CD4-positive, alpha-beta T cell treated with Interleukin-6 at 100 ng/mL for 8 hours (primary cell): ENCODE measurements at regions not wholly inside any gene's neighbourhood (a gene's known extent, or its start where the extent isn't known, plus 50 kb on each side); places are given as distances from the start of the nearest gene placed in this dataset.

ENCODE experiments used
- DNase-seq: peaks from one replicate; pipeline ENCODE4 v3.0.0-alpha.2; 2020; ENCODE audit warnings: mixed read lengths, low spot score

DNA sequence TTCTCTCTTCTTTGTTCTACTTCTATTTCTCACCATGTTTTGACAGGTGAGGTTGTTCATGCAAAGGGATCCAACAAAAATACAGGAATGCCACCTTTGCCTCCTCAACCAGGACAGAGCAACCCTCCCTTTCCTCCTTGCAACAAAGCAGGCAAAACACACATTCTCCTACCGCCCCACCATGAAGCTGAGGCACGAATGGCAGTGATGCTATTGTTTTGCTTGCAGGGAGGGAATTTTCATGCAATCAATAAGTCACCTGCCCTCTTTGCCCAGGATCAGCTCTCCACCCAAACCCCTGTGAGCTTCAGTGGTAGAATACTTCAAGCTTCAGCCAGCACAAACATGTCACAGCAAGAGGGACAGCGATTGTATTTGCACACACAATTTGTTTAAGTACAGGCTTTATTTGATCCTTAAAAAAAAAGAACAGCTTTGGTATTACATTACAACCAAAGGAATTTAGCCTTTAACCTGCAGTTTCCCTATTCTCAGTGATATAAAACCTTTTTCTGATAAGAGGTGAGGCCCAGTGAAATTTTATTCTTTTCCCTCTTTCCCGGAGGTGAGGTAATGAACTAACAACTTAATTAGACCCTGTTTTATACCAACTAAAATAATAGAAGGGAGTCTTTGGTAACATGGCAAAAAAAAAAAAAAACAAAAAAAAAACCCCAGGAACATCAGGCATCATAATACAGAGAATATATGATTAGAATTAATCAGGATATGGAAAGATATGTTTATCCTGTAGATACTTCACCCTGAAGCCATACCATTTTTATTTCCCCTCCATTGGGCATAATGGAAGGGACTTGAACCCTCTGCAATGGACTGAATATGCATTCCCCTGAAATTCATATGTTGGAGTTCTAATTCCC is 87.0 kb upstream of the EEA1 start:
- DNase-seq: no peak

DNA sequence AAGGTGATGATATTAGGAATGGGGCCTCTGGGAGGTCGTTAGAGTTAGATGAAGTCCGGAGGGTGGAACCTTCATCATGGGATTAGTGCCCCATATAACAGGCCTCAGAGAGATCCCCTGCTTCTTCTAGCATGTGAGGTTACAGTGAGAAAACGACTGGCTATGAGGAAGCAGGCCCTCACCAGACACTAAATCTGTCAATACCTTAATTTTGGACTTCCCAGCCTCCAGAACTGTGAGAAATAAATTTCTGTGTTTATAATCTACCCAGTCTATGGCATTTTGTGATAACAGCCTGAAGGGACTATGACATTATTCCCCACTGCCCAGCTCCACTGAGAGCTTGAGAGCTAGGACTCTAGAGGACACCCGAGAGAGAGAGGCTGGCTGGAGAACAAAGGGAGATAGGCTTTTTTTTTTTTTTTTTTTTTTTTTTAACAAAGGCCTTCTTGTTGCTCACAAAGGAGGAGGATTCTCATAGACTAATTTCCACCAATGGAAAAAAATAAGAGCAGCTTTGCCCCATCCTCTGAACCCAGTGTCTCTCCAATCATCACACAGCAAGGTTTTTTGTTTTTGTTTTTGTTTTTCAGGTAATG is 87.8 kb upstream of the EEA1 start:
- DNase-seq: no peak

DNA sequence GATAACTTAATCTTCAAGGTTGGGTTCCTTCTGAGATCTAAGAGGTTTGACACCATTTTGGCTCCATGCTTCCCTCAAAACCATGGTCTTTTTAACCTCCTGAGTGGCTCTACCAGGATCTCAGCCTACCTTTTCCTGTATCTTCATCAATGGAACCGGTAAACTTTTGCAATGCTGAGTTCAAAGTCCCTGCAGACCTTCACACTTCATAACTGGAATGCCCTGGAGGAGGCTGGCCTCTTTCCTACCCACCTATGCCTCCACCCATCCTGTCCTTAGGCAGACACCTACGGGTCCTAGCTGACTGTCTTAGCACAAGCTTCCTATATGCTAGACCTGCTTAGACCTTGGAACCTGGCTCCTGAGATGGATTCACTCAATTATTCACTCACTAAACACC is 89.5 kb upstream of the EEA1 start:
- DNase-seq: no peak

DNA sequence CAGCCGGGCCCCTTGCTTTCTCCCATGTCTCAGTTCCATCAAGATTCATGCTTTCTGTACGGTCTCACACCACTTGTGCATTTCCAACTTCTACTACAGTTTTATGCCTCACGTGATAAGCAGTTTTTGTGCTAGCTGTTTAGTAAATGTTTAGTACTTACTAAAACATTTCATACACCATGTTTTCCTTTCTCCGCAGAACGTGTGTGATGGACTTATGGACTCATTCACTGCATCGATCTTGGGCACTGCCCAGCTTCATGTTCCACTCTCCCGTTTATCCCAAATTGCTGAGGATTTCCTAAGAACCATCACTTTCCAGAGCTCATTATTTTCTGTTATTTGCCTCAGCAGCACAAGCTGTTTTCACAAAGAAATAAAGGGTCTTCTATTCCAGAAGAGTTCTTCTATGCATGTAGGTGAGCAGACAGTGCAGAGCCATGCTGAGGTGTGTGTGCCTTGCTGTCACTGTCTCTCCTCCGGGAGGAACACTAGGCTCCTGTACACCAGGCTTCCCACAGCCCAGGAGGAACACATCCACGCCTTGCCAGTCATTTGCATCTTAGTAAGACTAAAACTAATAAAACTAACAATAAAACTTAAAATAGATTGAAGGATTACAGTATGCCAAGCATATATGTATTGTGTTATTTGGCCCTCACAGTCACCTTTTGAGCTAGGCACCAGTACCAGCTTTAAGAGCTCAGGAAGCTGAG is 90.3 kb upstream of the EEA1 start:
- DNase-seq: no peak

DNA sequence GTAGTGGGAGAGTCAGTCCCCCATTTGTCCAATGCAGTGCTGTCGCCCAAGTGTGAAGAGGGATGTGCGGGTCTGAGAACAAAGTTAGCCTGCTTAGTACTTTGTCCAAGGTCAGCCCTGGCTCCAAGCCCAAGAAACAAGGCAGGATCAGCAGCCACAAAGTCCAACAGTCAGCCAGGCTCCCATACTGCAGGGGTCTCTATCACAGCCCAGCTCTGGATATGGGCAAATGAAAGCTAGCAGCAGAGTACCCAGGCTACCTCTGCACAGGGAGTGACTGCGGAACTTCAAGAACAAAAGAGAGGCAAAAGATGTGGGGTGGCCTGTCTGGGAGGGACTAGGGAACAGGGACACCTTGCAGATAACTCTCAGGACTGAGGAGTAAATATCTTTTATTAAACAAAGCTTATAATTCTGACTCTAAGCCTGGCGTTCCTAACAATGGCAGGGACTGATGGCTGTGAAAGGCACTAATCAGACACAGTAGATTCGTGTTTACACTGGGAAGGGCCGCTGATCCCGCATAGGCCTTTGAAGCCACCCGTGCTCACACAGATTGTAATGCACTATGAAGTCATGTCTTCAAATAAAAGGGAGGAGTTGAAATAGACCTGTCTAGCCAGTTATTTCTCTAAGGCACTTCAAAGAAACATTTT is 91.0 kb upstream of the EEA1 start:
- DNase-seq: no peak

DNA sequence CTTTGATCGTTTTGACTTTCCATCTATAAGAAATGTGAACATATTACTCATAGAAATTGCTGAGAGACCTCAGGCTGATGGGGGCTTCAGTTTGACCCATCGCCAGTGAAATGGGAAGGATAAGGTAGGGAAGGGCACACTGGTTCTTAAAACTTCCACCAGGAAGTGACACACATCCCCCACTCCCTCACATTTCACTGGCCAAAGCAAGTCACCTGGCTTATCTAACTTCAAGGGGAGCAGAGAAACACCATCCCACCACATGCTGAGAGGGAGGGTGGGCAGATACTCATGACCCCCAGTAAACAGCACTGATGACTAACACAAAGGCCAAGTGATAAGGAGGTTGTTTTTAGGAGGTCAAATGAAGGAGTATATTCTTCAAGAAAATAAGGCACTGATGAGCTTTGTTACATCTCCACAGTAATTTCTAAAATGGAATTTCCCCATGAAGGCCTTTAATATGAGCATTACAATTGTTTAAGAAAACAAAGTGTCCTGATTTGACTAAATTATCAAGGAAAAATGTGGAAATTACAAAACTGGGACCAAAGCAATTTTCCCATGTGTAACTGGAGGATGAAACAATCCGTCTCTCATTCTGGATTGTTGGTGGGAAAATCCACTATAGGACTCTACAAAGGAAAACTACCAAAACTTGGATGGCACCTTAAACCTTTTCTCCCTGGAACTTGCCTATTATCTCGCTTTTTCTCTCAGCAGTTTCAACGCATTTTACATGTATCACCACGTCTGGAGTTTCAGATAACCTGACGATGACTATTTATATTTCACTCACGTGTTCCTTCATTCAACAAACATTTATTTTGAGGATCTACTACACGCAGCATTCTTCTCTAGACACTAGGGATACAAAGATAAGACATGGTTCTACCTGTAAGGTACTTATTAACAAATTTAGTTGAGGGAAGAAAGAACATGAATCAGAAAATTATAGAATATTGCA is 91.8 kb upstream of the EEA1 start:
- DNase-seq: no peak

DNA sequence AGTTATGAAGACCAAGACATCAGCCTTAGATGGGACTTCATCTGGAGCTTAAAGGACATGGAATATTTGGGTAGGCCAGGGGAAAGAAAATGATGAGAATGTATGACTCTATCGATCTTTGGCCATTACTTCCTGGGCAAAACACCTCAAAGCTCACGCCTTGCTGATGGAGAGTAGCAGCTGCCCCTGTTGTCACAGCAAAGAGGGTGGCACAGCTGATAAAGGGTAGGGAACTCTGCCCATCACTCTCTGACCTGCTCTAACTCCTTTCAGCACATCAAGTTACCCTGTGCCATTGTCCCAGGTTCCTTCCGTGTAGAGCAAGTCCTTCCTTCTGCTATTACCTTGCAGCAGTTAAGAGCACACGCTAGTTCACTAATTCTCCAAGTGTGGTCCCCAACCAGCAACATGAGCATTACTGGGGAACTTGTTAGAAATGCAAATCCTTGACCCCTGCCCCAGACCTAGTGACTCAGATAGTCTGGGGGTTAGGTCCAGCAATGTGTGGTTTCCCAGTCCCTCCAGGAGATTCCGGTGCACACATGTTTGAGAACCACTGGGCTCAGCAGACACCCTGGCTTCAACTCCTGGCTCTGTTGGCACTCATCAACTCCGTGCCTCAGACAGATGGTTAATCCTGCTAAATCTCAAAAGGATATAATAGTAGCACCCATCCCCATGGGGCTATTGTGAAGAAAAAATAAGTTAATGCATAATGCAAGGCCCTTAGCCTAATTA is 93.7 kb upstream of the EEA1 start:
- no peak for DNase-seq

DNA sequence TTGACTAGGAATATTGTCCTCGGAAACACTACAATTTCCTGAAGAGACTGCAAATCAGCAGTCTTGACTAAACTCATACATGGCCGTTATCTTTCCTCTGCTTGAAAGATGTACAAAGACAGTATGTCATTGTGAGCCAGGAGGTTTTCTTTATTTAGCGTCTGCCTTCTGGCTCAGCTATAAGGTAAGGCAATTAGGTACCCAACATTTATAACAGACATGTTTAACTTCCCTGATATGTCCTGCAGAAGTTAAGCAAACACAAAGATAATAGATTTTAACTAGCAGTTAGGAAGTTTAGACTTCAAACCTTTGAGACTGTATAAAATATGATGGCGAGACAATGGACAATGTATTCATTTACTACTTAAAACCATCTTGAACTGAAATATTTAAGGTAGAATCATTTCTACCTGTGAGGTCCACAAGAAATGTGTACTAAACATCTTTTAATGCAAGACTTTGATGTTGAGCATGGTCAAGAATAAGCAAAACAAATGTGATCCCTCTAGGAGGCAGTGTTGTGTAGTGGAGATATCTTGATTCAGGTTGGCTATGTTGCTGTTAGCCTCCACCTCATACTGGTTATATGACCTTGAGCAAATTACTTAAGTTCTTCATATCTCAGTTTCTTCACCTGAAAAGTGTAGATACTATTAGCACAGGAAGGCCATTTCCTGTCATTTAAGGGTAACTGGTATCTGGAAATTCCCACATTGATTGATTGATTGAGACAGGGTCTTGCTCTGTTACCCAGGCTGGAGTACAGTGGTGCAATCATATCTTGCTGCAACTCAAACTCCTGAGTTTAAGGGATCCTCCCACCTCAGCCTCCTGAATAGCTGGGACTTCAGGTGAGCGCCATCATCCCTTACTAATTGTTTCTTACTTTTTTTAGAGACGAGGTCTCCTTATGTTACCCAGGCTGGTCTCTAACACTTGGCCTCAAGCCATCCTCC is 96.3 kb upstream of the EEA1 start:
- no peak for DNase-seq

DNA sequence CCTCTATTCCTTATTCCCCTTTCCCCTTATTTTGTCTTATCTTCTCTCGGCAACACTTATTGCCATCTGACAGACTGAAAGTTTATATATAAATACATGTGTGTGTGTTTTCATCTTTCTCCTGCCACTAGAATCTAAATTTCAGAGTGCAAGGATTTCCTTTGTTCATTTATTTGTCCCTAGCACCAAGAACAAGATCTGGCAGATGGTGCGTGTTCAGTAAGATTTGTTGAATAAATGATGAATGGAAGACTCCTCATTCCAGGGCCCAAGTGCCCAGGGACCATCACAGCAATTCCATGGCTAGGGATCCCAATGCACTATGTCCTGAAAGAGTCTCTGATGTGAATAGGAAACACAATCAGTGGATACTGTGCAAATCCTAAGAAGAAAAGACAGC is 97.9 kb upstream of the EEA1 start:
- no peak for DNase-seq

DNA sequence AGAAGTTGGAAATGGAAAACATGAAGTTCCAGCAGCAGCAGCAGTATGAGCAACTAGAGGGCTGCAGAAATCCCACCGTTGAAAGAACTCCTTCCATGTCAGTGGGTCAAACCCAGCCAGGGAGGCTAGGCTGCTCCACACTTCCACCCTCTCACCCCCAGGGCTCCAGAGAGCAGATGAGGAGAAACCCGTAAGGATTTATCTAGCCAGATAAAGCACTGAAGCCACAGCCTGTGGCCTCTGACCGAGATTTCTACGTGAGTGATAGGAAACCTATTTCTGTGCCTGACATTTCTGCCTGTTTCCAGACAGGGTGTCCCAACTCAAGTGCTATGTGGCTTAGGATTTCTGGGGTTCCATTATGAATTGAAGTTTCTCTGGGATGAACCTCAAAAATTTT is 100.0 kb upstream of the EEA1 start:
- no peak for DNase-seq

DNA sequence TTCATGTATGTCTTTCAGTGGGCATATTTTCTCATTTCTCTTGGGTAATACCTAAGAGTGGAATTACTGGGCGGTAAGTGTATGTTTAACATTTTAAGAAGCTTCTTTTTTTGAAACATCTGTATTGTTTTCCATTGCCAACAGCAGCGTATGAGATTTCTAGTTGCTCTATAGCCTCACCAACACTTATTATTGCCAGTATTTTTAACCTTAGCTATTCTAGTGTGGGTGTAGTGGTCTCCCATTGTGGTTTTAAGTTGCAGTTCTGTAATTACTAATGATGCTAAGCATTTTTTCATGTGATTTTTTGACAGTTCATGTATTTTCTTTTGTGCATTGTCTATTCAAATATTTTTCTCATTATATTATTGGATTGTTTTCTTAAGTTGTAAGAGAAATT is 101.9 kb upstream of the EEA1 start:
- no peak for DNase-seq

DNA sequence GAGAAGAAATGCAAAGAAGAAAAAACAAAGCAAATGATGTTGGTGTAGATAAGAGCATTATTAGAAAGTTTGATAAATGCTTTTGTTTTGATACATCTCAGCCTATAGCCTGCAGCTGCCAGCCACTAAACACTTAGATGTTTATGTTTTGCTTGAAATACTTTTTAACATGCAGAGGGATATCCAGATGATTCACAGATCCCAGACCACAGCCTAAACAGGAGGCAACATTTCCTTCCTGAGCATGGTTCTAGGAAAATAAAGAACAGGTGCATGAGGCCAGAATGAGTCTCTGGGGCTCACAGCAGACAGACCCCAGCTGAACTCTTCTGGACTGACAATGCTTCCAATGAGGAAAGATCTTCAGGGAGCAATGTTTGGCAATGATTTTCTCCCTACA is 103.7 kb upstream of the EEA1 start:
- DNase-seq: no peak

DNA sequence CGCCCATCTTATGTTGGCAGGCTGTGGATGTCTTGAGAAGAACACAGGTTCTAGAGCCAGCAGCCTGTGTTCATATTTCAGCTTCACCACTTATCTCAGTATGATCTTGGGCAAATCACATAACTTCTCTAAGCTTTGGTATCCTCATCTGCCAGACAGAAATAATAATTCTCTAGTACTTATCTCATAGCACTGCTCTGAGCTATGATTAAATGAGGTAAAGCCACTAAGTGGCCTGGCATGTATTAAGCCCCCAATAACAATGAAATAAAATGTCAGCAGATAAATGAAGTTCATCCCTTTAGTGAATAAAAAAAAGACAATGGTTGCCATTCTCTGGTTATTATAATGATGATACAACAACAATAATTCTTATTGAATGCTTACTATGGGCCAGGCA is 104.9 kb upstream of the EEA1 start:
- DNase-seq: no peak

DNA sequence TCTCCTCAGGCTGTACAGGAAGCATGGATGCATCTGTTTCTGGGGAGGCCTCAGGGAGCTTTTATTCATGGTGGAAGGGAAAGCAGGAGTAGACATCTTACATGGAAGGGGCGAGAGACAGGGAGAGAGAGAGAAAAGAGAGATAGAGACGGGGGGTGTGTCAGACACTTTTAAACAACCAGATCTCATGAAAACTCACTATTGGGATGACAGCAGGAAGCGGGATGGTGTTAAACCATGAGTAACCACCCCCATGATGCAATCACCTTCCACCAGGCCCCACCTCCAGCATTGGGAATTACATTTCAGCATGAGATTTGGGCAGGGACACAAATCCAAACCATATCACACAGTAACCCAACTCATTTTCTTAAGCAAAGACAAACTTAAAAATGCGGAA is 110.0 kb upstream of the EEA1 start:
- DNase-seq: no peak

DNA sequence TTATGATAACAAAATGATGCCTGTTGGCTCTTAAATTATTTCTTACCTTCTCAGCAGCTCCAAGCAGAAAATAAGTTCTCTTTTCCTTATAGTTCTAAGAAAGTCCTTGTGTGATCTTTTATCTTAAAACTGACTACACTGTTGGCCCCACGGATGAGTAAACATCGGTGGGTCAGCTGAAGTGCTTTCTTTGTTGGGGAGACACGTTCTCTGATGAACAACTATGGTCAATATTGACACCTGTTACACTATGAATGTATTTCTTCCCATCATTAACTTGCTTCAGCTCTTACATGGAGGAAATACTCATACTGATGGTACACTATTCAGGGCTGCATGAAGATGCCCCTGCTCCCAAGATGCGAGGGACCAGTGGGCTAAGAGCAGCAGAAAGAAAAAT is 110.8 kb upstream of the EEA1 start:
- no peak for DNase-seq

DNA sequence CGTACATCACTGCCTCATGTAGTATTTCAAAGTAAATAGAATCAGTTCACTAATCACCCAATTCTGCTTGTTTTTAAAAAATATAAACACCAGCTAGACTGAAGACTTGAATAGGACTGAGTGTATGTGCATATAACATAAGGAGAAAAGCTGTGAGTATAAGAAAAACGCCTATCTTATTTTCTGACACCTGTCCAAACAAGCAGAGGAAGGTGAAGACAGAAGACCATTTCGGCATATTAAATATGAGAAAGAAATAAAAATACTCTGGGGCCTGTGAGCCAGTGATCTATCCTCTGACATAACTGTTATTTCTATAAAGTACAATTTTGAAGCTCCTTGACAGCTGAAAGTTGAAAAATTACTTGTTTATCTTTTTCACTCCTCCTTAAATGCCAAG is 111.3 kb upstream of the EEA1 start:
- no peak for DNase-seq

DNA sequence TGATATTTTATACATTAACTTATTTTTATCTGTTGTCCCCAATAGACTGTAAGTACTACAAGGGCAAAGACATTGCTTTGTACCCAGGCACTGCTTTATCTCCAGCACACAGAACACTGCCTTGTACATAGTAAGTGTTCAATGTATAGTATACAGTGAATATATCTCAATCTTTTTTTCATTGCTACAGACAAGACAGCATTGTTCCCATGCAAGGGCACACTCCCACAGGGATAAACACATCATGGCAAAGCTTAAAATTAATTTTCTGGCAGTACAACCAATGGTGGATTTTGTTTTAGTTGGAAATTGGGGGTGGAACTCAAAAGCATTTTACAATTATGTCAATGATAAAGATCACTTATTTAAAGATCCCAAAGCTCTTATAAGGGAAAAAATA is 112.3 kb upstream of the EEA1 start:
- DNase-seq: no peak

DNA sequence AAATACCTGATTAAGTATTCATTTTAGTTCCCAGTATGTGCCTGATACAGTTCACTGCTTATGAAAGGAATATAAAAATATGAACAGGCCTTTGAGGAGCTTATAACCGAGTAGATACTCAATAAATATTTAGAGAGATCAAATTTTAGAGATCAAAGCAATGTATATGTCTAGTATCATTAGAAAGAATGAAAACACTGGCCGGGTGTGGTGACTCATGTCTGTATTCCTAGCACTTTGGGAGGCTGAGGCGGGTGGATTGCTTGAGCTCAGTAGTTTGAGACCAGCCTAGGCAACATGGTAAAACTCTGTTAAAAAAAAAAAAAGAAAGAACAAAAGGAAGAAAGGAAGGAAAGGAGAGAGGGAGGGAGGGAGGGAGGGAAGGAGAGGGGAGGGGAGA is 113.2 kb upstream of the EEA1 start:
- no peak for DNase-seq

DNA sequence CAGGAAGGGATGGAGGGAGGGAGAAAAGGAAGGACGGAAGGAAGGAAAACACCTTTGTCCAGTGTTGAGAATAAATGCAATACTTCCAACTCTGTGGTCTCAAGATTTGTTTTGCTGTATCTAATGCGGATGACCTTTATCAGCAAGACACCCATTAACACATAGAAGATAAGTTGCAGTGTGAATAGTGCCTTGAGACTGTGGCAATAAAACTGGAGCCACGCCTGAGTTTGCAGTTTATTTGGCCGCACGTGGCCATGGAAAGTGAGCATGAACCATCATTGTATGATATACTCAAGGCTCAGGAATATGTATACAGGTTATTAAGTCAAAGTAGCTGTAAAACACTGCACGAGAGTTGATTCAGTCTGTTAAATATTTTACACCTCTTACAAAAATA is 113.6 kb upstream of the EEA1 start:
- no peak for DNase-seq
